ENCODE measurements at regions not wholly inside any gene's neighbourhood (a gene's known extent, or its start where the extent isn't known, plus 50 kb on each side); places are given as distances from the start of the nearest gene placed in this dataset.

DNA sequence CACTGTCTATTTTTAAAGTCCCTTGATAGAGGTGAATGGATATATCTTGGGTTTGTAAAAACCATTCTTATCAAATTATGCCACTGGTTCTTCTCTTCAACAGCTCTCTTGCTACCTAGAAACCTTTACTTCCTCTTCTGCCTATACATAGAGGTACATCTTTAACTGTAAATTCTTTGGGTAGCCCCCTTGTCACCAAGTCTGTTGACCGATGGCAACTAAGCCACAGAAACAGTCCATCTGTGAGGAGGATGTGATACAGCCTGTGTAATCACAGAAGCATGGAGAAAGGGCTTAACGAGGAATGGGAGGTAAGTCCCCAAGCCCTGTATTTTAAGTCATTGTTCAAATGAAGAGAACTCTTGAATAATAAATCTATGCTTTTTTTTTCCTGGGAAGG, 246.5 kb upstream of the MDFIC2 start:
- TF ChIP-seq EP300 (IDR thresholded peaks at IDR 0.05; ENCODE audit: borderline replicate concordance), result no peak
- TF ChIP-seq CREB1 (IDR thresholded peaks at IDR 0.05; ENCODE audit: low read depth), result no peak
- no peak for TF ChIP-seq REST (IDR thresholded peaks at IDR 0.05; ENCODE audit: low read depth)
- no peak for TF ChIP-seq MAX (IDR thresholded peaks at IDR 0.05)
- no peak for TF ChIP-seq EGR1 (IDR thresholded peaks at IDR 0.05)
- no peak for TF ChIP-seq TEAD4 (IDR thresholded peaks at IDR 0.05)
- no peak for TF ChIP-seq TAF1 (IDR thresholded peaks at IDR 0.05; ENCODE audit: low read depth)
- no peak for TF ChIP-seq RAD21 (IDR thresholded peaks at IDR 0.05; ENCODE audit: low read depth)
- no peak for TF ChIP-seq YY1 (IDR thresholded peaks at IDR 0.05; ENCODE audit: low read depth)
- no peak for TF ChIP-seq FOXM1 (IDR thresholded peaks at IDR 0.05; ENCODE audit: borderline replicate concordance, low read depth)
- TF ChIP-seq NFIC (IDR thresholded peaks at IDR 0.05), result no peak
